ENCODE measurements at regions not wholly inside any gene's neighbourhood (a gene's known extent, or its start where the extent isn't known, plus 50 kb on each side); places are given as distances from the start of the nearest gene placed in this dataset.

DNA sequence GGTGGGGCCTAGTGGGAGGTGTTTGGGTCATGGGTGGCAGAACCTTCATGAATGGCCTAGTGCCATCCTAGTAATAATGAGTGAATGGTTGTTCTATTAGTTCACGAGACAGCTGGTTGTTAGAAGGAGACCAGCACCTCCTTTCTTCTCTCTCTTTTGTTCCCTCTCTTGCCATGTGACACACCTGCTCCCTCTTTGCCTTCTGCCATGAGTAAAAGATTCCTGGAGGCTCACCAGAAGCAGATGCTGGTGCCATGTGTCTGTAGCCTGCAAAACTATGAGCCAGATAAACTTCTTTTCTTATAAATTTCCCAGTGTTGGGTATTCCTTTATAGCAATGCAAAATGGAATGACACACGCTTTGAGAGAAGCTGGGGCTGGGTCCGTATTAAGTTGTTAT, 89.0 kb upstream of the SLC4A7 start:
- H3K36me3 ChIP-seq (ENCODE audit: control insufficient read depth, insufficient read depth, low read length): no peaks in the 10 kb centered on the region
- peaks cover 8% of the 10 kb centered on the region for H3K4me1 ChIP-seq (ENCODE audit: control insufficient read depth, insufficient read depth, low read length)

DNA sequence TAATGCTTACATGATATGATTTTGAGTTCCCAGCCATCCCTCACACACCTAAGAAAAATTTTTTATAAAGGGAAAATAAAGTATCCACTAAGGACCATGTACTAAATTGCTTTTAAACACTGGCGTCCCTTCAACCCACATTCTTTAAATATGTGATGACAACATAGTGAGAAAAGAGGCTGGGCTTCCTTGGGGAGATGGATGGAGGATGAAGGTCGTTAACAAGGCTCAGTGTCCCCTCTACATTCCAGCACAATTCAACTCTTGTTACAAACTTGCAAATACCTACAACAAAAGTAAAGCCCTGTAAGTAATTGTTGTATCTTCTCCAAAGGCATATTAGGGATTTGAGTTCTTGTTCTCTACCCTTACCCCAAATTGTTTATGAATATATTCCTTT, 87.2 kb upstream of the SLC4A7 start:
- H3K27ac ChIP-seq (ENCODE audit: low read depth, low read length): no peak overlapping the region
- no peak overlapping the region for H3K4me3 ChIP-seq (ENCODE audit: low read depth, low read length)
- no peaks in the 10 kb centered on the region for H3K27me3 ChIP-seq (ENCODE audit: control insufficient read depth, insufficient read depth, low read length)
- peaks cover 8% of the 10 kb centered on the region for H3K4me1 ChIP-seq (ENCODE audit: control insufficient read depth, insufficient read depth, low read length)
- H3K9ac ChIP-seq (ENCODE audit: low read depth, low read length): no peak overlapping the region
- no peaks in the 10 kb centered on the region for H3K9me3 ChIP-seq (ENCODE audit: control insufficient read depth, insufficient read depth, low read length)
- no peaks in the 10 kb centered on the region for H3K36me3 ChIP-seq (ENCODE audit: control insufficient read depth, insufficient read depth, low read length)

More for the DNA sequence above, 89.0 kb upstream of the SLC4A7 start:
- Histone ChIP-seq H3K9me3 (ENCODE audit: control insufficient read depth, insufficient read depth, low read length) (no peaks in the 10 kb centered on the region), H3K9ac (ENCODE audit: low read depth, low read length) (no peak overlapping the region), H3K4me3 (ENCODE audit: low read depth, low read length) (no peak overlapping the region), H3K27ac (ENCODE audit: low read depth, low read length) (no peak overlapping the region), H3K27me3 (ENCODE audit: control insufficient read depth, insufficient read depth, low read length) (no peaks in the 10 kb centered on the region)

DNA sequence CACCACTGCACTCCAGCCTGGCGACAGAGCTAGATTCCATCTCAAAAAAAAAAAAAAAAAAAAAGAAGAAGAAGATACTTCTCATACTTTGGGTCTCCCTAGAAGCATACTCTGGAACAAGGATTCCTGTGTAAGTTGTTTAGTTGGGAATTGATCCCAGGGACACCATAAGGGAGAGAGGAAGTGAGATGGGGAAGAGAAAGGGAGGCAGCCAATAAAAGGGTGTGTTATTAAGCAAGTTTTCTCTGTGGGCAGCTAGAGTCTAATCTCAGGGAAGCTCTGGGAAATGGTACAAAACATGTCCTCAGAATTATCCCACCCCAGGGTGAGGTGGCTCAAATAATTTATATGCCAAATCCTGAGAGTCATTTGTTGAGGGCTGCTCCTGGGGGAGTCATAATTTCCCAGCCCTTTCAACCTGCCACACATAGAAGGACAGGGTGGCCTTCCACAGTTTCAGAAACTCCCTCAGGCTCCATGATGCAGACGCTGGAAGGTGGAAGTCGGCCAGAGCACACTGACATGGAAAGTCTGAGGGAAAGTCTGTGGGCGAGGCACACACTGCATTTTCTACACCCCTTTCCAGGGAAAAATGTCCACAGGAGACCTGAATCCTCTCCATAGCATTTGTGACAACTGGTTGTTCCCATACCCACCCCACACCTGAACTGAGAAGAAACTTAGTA, 86.4 kb upstream of the SLC4A7 start:
- Histone ChIP-seq H3K9me3 (ENCODE audit: control insufficient read depth, insufficient read depth, low read length) (no peaks in the 10 kb centered on the region), H3K27me3 (ENCODE audit: control insufficient read depth, insufficient read depth, low read length) (no peaks in the 10 kb centered on the region), H3K4me3 (ENCODE audit: low read depth, low read length) (no peak overlapping the region), H3K4me1 (ENCODE audit: control insufficient read depth, insufficient read depth, low read length) (peaks cover 8% of the 10 kb centered on the region), H3K36me3 (ENCODE audit: control insufficient read depth, insufficient read depth, low read length) (no peaks in the 10 kb centered on the region), H3K9ac (ENCODE audit: low read depth, low read length) (no peak overlapping the region), H3K27ac (ENCODE audit: low read depth, low read length) (no peak overlapping the region)

DNA sequence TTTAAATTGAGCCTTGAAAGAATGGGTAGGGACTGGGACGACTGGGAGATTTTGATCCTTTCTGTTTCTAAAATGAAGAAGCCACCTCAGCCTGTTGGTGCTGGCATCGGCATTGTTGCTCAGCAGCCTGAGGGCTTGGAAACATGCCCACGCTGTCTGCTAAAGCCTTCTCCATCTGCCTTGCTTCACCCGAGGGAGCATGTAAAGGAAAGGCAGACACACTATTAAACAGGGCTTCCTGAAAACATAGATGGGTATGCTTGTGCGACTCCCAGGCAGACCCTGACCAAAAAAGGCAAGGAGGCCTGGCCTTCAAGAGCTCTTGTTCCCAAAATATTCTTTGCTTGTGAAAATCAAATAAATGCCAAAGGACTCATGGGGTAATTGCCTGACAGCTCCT, 84.2 kb upstream of the SLC4A7 start:
- H3K9ac ChIP-seq (ENCODE audit: low read depth, low read length): no peak overlapping the region
- no peak overlapping the region for H3K4me3 ChIP-seq (ENCODE audit: low read depth, low read length)
- no peaks in the 10 kb centered on the region for H3K36me3 ChIP-seq (ENCODE audit: control insufficient read depth, insufficient read depth, low read length)
- peaks cover 8% of the 10 kb centered on the region for H3K4me1 ChIP-seq (ENCODE audit: control insufficient read depth, insufficient read depth, low read length)
- H3K27me3 ChIP-seq (ENCODE audit: control insufficient read depth, insufficient read depth, low read length): no peaks in the 10 kb centered on the region
- no peak overlapping the region for H3K27ac ChIP-seq (ENCODE audit: low read depth, low read length)
- no peaks in the 10 kb centered on the region for H3K9me3 ChIP-seq (ENCODE audit: control insufficient read depth, insufficient read depth, low read length)

DNA sequence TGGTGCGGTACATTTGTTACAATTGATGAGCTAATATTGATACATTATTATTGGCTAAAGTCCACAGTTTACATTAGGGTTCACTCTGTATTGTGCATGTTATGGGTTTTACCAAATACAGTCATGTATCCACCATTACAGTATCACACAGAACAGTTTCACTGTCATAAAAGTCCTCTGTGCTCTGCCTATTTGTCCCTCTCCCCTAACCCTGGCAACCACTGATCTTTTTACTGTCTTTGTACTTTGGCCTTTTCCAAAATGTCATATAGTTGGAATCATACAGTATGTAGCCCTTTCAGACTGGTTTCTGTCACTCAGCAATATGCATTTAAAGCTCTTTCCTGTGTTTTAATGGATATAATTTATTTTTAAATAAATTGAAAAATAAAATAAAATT, 83.1 kb upstream of the SLC4A7 start:
- H3K36me3 ChIP-seq (ENCODE audit: control insufficient read depth, insufficient read depth, low read length): no peaks in the 10 kb centered on the region
- H3K9me3 ChIP-seq (ENCODE audit: control insufficient read depth, insufficient read depth, low read length): no peaks in the 10 kb centered on the region
- no peak overlapping the region for H3K9ac ChIP-seq (ENCODE audit: low read depth, low read length)
- no peaks in the 10 kb centered on the region for H3K27me3 ChIP-seq (ENCODE audit: control insufficient read depth, insufficient read depth, low read length)
- H3K27ac ChIP-seq (ENCODE audit: low read depth, low read length): no peak overlapping the region
- H3K4me1 ChIP-seq (ENCODE audit: control insufficient read depth, insufficient read depth, low read length): peaks cover 8% of the 10 kb centered on the region
- H3K4me3 ChIP-seq (ENCODE audit: low read depth, low read length): no peak overlapping the region

DNA sequence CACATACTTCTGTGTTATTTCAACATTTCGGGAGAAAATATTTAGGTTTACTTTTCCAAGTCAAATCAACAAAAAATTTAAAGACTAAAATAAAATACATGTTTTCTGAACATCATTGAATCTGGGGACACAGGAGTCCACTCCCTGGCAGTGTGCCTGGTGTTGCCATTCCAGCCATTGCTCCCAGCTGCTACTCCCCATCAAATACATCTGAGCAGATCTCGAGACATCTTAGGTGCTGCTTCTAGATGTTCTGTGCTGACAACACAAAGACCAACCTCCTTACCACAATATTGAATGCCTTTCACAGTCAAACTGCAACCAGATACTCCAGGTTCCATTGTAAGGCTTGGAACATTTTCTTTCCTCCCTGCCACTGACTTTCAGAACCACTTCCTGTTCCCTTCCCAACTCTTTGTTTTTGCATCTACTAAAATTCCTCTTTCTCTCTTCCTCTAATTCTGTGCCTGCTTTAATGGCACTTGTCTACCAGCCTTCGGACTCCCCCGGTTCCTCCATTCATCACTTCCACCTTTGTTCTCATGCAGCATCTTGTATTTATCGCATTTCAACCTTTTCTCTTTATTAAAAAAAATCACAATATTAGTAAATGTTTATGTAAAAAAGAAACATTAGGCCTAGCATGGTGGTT, 81.1 kb upstream of the SLC4A7 start:
- no peak overlapping the region for H3K9ac ChIP-seq (ENCODE audit: low read depth, low read length)
- no peaks in the 10 kb centered on the region for H3K9me3 ChIP-seq (ENCODE audit: control insufficient read depth, insufficient read depth, low read length)
- no peaks in the 10 kb centered on the region for H3K36me3 ChIP-seq (ENCODE audit: control insufficient read depth, insufficient read depth, low read length)
- no peaks in the 10 kb centered on the region for H3K4me1 ChIP-seq (ENCODE audit: control insufficient read depth, insufficient read depth, low read length)
- H3K4me3 ChIP-seq (ENCODE audit: low read depth, low read length): no peak overlapping the region
- no peak overlapping the region for H3K27ac ChIP-seq (ENCODE audit: low read depth, low read length)
- H3K27me3 ChIP-seq (ENCODE audit: control insufficient read depth, insufficient read depth, low read length): no peaks in the 10 kb centered on the region

DNA sequence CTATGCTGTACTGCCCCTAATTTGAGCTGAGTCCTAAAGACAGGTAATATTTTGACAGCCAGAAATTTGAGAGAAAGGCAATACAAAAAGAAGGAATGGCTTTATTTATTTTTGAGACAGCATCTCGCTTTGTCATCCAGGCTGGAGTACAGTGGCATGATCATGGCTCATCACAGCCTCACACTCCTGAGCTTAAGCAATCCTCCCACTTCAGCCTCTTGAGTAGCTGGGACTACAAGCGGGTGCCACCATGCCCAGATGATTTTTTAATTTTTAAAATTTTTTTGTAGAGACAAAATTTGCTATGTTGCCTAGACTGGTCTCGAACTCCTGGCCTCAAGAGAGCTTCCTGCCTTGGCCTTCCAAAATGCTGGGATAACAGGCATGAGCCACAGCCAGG, 77.4 kb upstream of the SLC4A7 start:
- Histone ChIP-seq H3K27me3 (ENCODE audit: control insufficient read depth, insufficient read depth, low read length) (no peaks in the 10 kb centered on the region), H3K4me3 (ENCODE audit: low read depth, low read length) (no peak overlapping the region), H3K36me3 (ENCODE audit: control insufficient read depth, insufficient read depth, low read length) (no peaks in the 10 kb centered on the region), H3K27ac (ENCODE audit: low read depth, low read length) (no peak overlapping the region), H3K9ac (ENCODE audit: low read depth, low read length) (no peak overlapping the region), H3K9me3 (ENCODE audit: control insufficient read depth, insufficient read depth, low read length) (no peaks in the 10 kb centered on the region), H3K4me1 (ENCODE audit: control insufficient read depth, insufficient read depth, low read length) (no peaks in the 10 kb centered on the region)

DNA sequence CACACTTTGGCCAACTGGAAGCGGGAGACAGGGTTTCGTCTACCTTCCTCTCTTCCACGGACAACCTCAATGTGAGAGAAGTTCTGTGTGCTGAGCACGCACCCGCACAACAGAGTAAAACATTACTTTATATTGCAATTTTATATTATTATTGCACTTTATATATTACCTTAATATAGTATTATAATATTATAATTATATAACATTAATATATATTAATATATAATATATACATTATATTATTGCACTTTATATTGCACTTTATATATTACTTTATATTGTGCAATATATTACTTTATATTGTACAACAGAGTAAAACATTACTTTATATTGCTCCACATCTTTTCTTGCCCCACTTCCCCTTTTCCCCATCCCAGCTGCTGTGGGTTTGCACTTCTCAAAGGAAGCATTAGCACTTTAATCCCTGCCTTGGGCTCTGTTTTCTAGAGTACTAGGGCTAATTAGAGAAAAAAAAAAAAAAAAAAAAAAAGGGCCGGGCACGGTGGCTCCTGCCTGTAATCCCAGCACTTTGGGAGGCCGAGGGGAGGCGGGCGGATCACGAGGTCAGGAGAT, 76.4 kb upstream of the SLC4A7 start:
- Histone ChIP-seq H3K9me3 (ENCODE audit: control insufficient read depth, insufficient read depth, low read length) (no peaks in the 10 kb centered on the region), H3K4me3 (ENCODE audit: low read depth, low read length) (no peak overlapping the region), H3K27ac (ENCODE audit: low read depth, low read length) (no peak overlapping the region), H3K27me3 (ENCODE audit: control insufficient read depth, insufficient read depth, low read length) (no peaks in the 10 kb centered on the region), H3K9ac (ENCODE audit: low read depth, low read length) (no peak overlapping the region), H3K36me3 (ENCODE audit: control insufficient read depth, insufficient read depth, low read length) (no peaks in the 10 kb centered on the region), H3K4me1 (ENCODE audit: control insufficient read depth, insufficient read depth, low read length) (no peaks in the 10 kb centered on the region)

DNA sequence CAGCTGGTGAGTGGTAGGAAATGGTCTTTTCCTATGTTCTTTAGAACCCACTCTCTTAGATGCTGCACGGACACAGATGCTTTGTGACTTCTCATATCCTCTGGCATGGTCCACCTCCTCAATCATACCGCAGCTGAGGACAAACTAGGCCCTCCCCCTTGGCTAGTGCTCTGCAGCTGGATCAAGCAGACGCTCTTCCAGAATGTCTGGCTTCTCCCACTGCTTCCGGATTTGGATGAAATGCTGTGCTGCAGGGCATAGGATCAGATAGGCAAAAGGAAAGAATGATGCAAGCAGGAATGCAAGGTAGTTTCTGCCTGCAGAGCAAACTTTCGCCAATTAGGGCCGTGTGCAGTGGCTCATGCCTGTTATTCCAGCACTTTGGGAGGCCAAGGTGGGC, 75.7 kb upstream of the SLC4A7 start:
- Histone ChIP-seq H3K27me3 (ENCODE audit: control insufficient read depth, insufficient read depth, low read length) (no peaks in the 10 kb centered on the region), H3K36me3 (ENCODE audit: control insufficient read depth, insufficient read depth, low read length) (no peaks in the 10 kb centered on the region), H3K9me3 (ENCODE audit: control insufficient read depth, insufficient read depth, low read length) (no peaks in the 10 kb centered on the region), H3K27ac (ENCODE audit: low read depth, low read length) (no peak overlapping the region), H3K4me3 (ENCODE audit: low read depth, low read length) (no peak overlapping the region), H3K9ac (ENCODE audit: low read depth, low read length) (no peak overlapping the region), H3K4me1 (ENCODE audit: control insufficient read depth, insufficient read depth, low read length) (no peaks in the 10 kb centered on the region)

DNA sequence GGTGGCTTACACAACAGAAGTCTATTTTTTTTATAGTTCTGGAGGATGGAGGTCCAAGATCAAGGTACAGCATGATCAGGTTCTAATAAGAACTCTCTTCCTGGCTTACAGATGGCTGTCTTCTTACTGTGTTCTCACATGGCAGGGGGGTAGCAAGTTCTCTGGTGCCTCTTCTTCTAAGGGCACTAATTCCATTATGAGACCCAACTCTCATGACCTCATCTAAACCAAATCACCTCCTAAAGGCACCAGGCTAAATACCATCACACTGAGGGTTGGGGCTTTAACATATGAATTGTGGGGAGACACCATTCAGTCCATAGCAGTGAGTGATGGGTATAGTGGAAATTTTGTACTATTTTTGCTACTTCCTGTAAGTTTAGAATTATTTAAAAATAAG, 75.2 kb upstream of the SLC4A7 start:
- Histone ChIP-seq H3K27ac (ENCODE audit: low read depth, low read length) (no peak overlapping the region), H3K36me3 (ENCODE audit: control insufficient read depth, insufficient read depth, low read length) (no peaks in the 10 kb centered on the region), H3K9me3 (ENCODE audit: control insufficient read depth, insufficient read depth, low read length) (no peaks in the 10 kb centered on the region), H3K9ac (ENCODE audit: low read depth, low read length) (no peak overlapping the region), H3K4me1 (ENCODE audit: control insufficient read depth, insufficient read depth, low read length) (no peaks in the 10 kb centered on the region), H3K4me3 (ENCODE audit: low read depth, low read length) (no peak overlapping the region), H3K27me3 (ENCODE audit: control insufficient read depth, insufficient read depth, low read length) (no peaks in the 10 kb centered on the region)

DNA sequence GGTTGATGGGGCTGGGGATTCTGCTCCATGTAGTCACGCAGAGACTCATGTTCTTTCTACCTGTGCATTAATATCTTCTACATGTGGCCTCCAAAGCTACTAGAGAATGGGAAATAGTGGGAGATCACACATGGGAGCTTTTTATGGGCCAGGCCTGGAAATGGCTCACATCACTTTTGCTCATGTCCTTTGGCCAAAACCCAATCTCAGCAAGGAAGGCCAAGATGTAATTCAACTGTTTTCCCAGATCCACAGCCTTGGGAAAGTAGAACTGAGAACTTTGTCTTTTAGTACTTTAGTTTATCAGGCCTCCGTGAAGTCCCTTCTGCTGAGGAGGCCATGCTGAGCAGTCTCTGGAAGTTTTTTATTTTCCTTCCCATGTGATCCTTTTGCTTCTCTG, 73.2 kb upstream of the SLC4A7 start:
- Histone ChIP-seq H3K27ac (ENCODE audit: low read depth, low read length) (no peak overlapping the region), H3K27me3 (ENCODE audit: control insufficient read depth, insufficient read depth, low read length) (no peaks in the 10 kb centered on the region), H3K9ac (ENCODE audit: low read depth, low read length) (no peak overlapping the region), H3K4me1 (ENCODE audit: control insufficient read depth, insufficient read depth, low read length) (no peaks in the 10 kb centered on the region), H3K4me3 (ENCODE audit: low read depth, low read length) (no peak overlapping the region), H3K9me3 (ENCODE audit: control insufficient read depth, insufficient read depth, low read length) (peaks cover 9% of the 10 kb centered on the region), H3K36me3 (ENCODE audit: control insufficient read depth, insufficient read depth, low read length) (no peaks in the 10 kb centered on the region)
